Neural progenitor cell (in vitro differentiated cells): ENCODE measurements at regions not wholly inside any gene's neighbourhood (a gene's known extent, or its start where the extent isn't known, plus 50 kb on each side); places are given as distances from the start of the nearest gene placed in this dataset.

Experiments used
- EZH2 ChIP-seq: fragments of 200-600 bp; sonication (generic); IDR thresholded peaks from 2 replicates; pipeline ENCODE4 v1.6.1; 2017; ENCODE audit warnings: antibody characterized with exemption, mild to moderate bottlenecking, moderate library complexity
- TF ChIP-seq, protein P1 (sequence below): fragments of 200-600 bp; sonication (generic); IDR thresholded peaks from 2 replicates; pipeline ENCODE4 v1.5.1; 2017; ENCODE audit warnings: antibody characterized with exemption, mild to moderate bottlenecking

DNA sequence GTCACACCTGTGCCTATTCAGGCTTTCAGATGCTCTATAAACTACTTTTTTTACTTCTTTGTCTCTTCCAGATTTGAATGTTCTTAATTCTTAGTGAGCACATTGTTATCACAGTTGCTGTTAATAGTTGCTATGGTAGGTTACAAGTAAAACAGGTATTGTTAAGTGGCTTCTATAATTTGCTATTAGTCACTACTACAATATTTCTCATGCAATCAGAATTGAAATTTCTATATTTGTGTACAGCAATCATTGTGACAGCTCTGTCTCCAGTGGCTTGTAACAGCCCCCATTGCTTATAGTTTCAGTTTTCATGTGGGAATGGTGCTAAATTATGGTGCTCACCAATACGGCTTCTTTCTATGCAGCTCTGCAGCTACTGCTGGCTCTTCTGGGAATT is 318.4 kb upstream of the GOLIM4 start:
- TF ChIP-seq, protein P1, sequence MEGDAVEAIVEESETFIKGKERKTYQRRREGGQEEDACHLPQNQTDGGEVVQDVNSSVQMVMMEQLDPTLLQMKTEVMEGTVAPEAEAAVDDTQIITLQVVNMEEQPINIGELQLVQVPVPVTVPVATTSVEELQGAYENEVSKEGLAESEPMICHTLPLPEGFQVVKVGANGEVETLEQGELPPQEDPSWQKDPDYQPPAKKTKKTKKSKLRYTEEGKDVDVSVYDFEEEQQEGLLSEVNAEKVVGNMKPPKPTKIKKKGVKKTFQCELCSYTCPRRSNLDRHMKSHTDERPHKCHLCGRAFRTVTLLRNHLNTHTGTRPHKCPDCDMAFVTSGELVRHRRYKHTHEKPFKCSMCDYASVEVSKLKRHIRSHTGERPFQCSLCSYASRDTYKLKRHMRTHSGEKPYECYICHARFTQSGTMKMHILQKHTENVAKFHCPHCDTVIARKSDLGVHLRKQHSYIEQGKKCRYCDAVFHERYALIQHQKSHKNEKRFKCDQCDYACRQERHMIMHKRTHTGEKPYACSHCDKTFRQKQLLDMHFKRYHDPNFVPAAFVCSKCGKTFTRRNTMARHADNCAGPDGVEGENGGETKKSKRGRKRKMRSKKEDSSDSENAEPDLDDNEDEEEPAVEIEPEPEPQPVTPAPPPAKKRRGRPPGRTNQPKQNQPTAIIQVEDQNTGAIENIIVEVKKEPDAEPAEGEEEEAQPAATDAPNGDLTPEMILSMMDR: no peak
- no peak for TF ChIP-seq EZH2
